ENCODE measurements at regions not wholly inside any gene's neighbourhood (a gene's known extent, or its start where the extent isn't known, plus 50 kb on each side); places are given as distances from the start of the nearest gene placed in this dataset.

GRCh38 chrX:82648062-82648461, 860.0 kb upstream of the POU3F4 start:
- TF ChIP-seq CTCF (IDR thresholded peaks at IDR 0.05; ENCODE audit: low read length) = no peak
- no peak for TF ChIP-seq EZH2phosphoT487 (IDR thresholded peaks at IDR 0.05; ENCODE audit: low read length)

Measured in MM.1S (cell line).